PC-3 (cell line): ENCODE measurements at regions not wholly inside any gene's neighbourhood (a gene's known extent, or its start where the extent isn't known, plus 50 kb on each side); places are given as distances from the start of the nearest gene placed in this dataset.

Source experiments
- ATAC-seq: fragments of 200-7000 bp; cut with Tn5 transposase; 2 replicates; pipeline ENCODE4 v1.9.1; 2020; ENCODE audit warnings: mild to moderate bottlenecking, moderate library complexity
- BruUV-seq: library from RNA; stranded (reverse); fragments of 400-500 nt; replicated peaks from 2 replicates; lab custom pipeline; 2021; lab: Mats Ljungman, UMichigan
- CTCF ChIA-PET: fragments of 300-600 bp; sonication (Branson Sonifier 250); formaldehyde crosslinking; loops from one replicate; lab custom pipeline; 2022; ENCODE audit warnings: antibody characterized with exemption; lab: Charles Lee
- POLR2A ChIA-PET: fragments of 300-600 bp; sonication (Branson Sonifier 250); formaldehyde crosslinking; loops from one replicate; lab custom pipeline; 2022; ENCODE audit warnings: antibody characterized with exemption; ENCODE audit not compliant: unreplicated experiment; lab: Charles Lee
- DNase-seq: peaks from one replicate; pipeline ENCODE4 v3.0.0-alpha.2; 2015
- H2AFZ ChIP-seq: fragments of 300-600 bp; sonication (generic); 2 replicates; pipeline ENCODE4 v1.6.0; 2016; ENCODE audit warnings: antibody characterized with exemption, low read length
- H3F3A ChIP-seq: fragments of 300-600 bp; sonication (generic); one replicate; pipeline ENCODE4 v1.6.0; 2017; ENCODE audit warnings: antibody characterized with exemption, low read length, control low read depth, mild to moderate bottlenecking; ENCODE audit not compliant: unreplicated experiment
- H3K27ac ChIP-seq: fragments of 300-600 bp; sonication (generic); 2 replicates; pipeline ENCODE4 v1.5.1; 2016; ENCODE audit warnings: mild to moderate bottlenecking, low read length
- H3K27me3 ChIP-seq: fragments of 300-600 bp; sonication (generic); 2 replicates; pipeline ENCODE4 v1.6.1; 2016; ENCODE audit warnings: low read length, mixed read lengths
- H3K36me3 ChIP-seq: fragments of 300-600 bp; sonication (generic); 2 replicates; pipeline ENCODE4 v1.6.1; 2016; ENCODE audit warnings: low read depth, mixed run types, low read length, mixed read lengths
- H3K4me1 ChIP-seq: fragments of 300-600 bp; sonication (generic); 2 replicates; pipeline ENCODE4 v1.5.1; 2016; ENCODE audit warnings: low read length; ENCODE audit not compliant: insufficient read depth
- H3K4me2 ChIP-seq: fragments of 300-600 bp; sonication (generic); 2 replicates; pipeline ENCODE4 v1.6.0; 2016; ENCODE audit warnings: low read length
- H3K4me3 ChIP-seq: fragments of 300-600 bp; sonication (generic); 2 replicates; pipeline ENCODE4 v1.5.1; 2016; ENCODE audit warnings: mild to moderate bottlenecking, low read length, mixed read lengths
- H3K79me2 ChIP-seq: fragments of 300-600 bp; sonication (generic); 2 replicates; pipeline ENCODE4 v1.6.1; 2017; ENCODE audit warnings: low read length, mixed read lengths
- H3K9ac ChIP-seq: fragments of 300-600 bp; sonication (generic); 2 replicates; pipeline ENCODE4 v1.6.0; 2016; ENCODE audit warnings: mild to moderate bottlenecking, low read length
- H3K9me2 ChIP-seq: fragments of 300-600 bp; sonication (generic); replicated peaks from 2 replicates; pipeline ENCODE4 v1.6.1; 2016; ENCODE audit warnings: mixed run types, low read length, mixed read lengths
- H3K9me3 ChIP-seq: fragments of 300-600 bp; sonication (generic); 2 replicates; pipeline ENCODE4 v1.6.1; 2016; ENCODE audit warnings: low read length, mixed read lengths
- H4K20me1 ChIP-seq: fragments of 300-600 bp; sonication (generic); 2 replicates; pipeline ENCODE4 v1.6.1; 2016; ENCODE audit warnings: low read length, mixed read lengths
- EZH2 ChIP-seq: fragments of 300-600 bp; sonication (generic); IDR thresholded peaks from one replicate; pipeline ENCODE4 v1.6.1; 2017; ENCODE audit warnings: antibody characterized with exemption, mild to moderate bottlenecking, low read length; ENCODE audit not compliant: unreplicated experiment
- EZH2phosphoT487 ChIP-seq: fragments of 300-600 bp; sonication (generic); IDR thresholded peaks from 2 replicates; pipeline ENCODE4 v1.6.1; 2018; ENCODE audit warnings: mild to moderate bottlenecking, antibody characterized with exemption, low read length, borderline replicate concordance
- intact Hi-C: fragments of 100-400 bp; cut with micrococcal nuclease; formaldehyde crosslinking; loops from 2 replicates; pipeline ENCODE4 v1.9.0; 2023
- TF ChIP-seq, protein P1 (sequence below): fragments of 300-600 bp; sonication (generic); conservative IDR thresholded peaks from 2 replicates; pipeline ENCODE4 v1.5.1; 2017; ENCODE audit warnings: antibody characterized with exemption, low read depth, mild to moderate bottlenecking, low read length

DNA sequence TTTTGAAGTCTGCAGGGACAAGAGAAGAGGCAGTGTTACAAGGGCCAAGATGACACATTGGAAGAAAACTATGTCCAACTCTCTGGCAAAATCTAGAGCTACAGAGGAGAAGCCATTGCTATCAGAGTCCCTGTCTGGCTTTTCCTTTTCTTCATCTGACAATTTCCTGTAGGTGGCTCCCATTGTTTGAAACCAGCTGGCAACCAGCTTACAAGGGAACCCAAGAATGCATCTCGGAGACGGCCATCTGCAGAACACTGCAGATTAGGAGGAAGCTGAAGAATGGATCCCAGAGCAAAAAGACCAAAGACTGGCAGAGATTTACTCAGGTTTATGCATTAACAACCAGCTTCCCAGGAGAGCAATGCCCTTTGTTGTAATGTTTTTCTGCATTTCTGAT lies 216.2 kb upstream of the CTSO start:
- Histone ChIP-seq H2AFZ (0 out of 2 replicates have a peak overlapping the region, but pooled peaks have one; percentile 63), H4K20me1 (no peaks in the 10 kb centered on the region), H3K4me3 (no peak overlapping the region), H3K4me1 (peaks cover 8% of the 10 kb centered on the region; the same call in 1 of the 2 replicates), H3F3A (no peaks in the 10 kb centered on the region), H3K9ac (no peak overlapping the region), H3K9me3 (no peaks in the 10 kb centered on the region), H3K27ac (no peak overlapping the region), H3K36me3 (no peaks in the 10 kb centered on the region), H3K27me3 (no peaks in the 10 kb centered on the region), H3K79me2 (no peaks in the 10 kb centered on the region), H3K9me2 (no peaks in the 10 kb centered on the region), H3K4me2 (no peak overlapping the region)
- intact Hi-C loops, result loop anchor here (1.0 to 5.0 kb wide), 4 partner anchors 122 to 875 kb away; no protein-coding TSS in a partner anchor
- ATAC-seq, result no peak
- POLR2A ChIA-PET, result no interaction called here
- CTCF ChIA-PET, result interaction anchor here (0.6 to 1.2 kb wide), 3 partner anchors 46 to 876 kb away, joined by 3 to 4 read pairs (median 3); no protein-coding TSS in a partner anchor
- TF ChIP-seq EZH2phosphoT487 (no peak), EZH2 (no peak)
- TF ChIP-seq, protein P1, sequence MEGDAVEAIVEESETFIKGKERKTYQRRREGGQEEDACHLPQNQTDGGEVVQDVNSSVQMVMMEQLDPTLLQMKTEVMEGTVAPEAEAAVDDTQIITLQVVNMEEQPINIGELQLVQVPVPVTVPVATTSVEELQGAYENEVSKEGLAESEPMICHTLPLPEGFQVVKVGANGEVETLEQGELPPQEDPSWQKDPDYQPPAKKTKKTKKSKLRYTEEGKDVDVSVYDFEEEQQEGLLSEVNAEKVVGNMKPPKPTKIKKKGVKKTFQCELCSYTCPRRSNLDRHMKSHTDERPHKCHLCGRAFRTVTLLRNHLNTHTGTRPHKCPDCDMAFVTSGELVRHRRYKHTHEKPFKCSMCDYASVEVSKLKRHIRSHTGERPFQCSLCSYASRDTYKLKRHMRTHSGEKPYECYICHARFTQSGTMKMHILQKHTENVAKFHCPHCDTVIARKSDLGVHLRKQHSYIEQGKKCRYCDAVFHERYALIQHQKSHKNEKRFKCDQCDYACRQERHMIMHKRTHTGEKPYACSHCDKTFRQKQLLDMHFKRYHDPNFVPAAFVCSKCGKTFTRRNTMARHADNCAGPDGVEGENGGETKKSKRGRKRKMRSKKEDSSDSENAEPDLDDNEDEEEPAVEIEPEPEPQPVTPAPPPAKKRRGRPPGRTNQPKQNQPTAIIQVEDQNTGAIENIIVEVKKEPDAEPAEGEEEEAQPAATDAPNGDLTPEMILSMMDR, result no peak
- BruUV-seq, result no TSS peak
- DNase-seq, result no peak

DNA sequence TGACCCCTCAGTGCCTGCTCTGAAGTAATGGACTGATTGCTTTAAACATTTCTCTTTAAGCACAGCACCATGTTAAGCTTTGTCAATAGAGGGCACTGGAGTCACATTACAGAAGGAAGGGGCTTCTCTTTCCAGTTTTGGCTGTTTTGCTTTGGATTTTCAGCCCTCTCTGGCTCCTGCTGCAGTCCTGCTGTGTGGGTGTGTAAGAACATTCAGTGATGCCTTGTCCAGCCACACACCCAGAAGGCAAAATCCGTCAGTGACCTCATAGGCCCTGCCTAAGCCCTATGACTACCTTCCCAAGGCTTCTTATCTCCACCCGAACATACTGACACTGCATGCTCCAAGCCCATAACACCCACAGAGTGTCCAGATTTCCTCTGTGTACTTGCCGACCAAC lies 215.3 kb upstream of the CTSO start:
- Histone ChIP-seq H3K9me3 (no peaks in the 10 kb centered on the region), H3K27ac (peak overlapping the region; percentile 30; the same call in 1 of the 2 replicates), H3F3A (no peaks in the 10 kb centered on the region), H2AFZ (peak overlapping the region; percentile 63; the same call in 1 of the 2 replicates), H3K36me3 (no peaks in the 10 kb centered on the region), H3K27me3 (no peaks in the 10 kb centered on the region), H3K9ac (no peak overlapping the region), H3K9me2 (no peaks in the 10 kb centered on the region), H3K4me1 (peaks cover 8% of the 10 kb centered on the region; the same call in 1 of the 2 replicates), H3K79me2 (no peaks in the 10 kb centered on the region), H3K4me2 (peak overlapping the region; percentile 46; the same call in 1 of the 2 replicates), H4K20me1 (no peaks in the 10 kb centered on the region), H3K4me3 (no peak overlapping the region)
- ChIA-PET CTCF (interaction anchor here (0.6 to 1.2 kb wide), 4 partner anchors 47 to 877 kb away, joined by 3 to 4 read pairs (median 3); no protein-coding TSS in a partner anchor), POLR2A (no interaction called here)
- ATAC-seq, result peak; percentile 91
- DNase-seq, result peak; percentile 75
- intact Hi-C loops, result loop anchor here (1.0 to 5.0 kb wide), 4 partner anchors 123 to 876 kb away; no protein-coding TSS in a partner anchor
- TF ChIP-seq, protein P1, result peak; percentile 71
- TF ChIP-seq EZH2phosphoT487, result no peak
- no TSS peak for BruUV-seq

DNA sequence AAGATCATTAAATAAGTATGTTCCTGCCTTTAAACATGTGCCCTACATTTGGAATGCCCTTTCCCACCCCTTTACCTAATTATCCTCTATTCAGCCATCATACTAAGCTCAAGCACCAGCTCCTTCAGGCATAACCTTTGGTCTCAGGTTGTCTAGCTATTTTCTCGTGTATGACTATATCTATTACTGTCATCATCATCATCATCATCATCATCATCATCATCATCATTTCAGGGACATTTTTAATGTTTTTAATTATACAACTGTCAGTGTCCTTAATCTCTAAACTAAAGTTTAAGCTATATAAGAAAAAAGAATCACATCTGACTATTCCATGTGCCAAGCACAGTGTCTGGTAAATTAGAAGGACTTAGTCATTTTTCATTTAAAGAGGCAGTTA lies 214.6 kb upstream of the CTSO start:
- CTCF ChIA-PET, result interaction anchor here (0.6 kb wide), 2 partner anchors 230 to 369 kb away, joined by 3 read pairs; no protein-coding TSS in a partner anchor
- Histone ChIP-seq H3K4me3 (no peak overlapping the region), H3K27me3 (no peaks in the 10 kb centered on the region), H3F3A (no peaks in the 10 kb centered on the region), H3K4me1 (peaks cover 8% of the 10 kb centered on the region; the same call in 1 of the 2 replicates), H3K27ac (no peak overlapping the region), H3K9ac (no peak overlapping the region), H3K9me2 (no peaks in the 10 kb centered on the region), H3K36me3 (no peaks in the 10 kb centered on the region), H3K79me2 (no peaks in the 10 kb centered on the region), H4K20me1 (no peaks in the 10 kb centered on the region), H3K4me2 (no peak overlapping the region), H2AFZ (no peak overlapping the region), H3K9me3 (no peaks in the 10 kb centered on the region)
- no peak for DNase-seq
- ATAC-seq, result no peak
- intact Hi-C loops, result loop anchor here (5.0 kb wide), 2 partner anchors 124 to 309 kb away; no protein-coding TSS in a partner anchor
- TF ChIP-seq EZH2 (no peak), EZH2phosphoT487 (no peak)
- TF ChIP-seq, protein P1, result no peak
- POLR2A ChIA-PET, result no interaction called here
- BruUV-seq, result no TSS peak
